Loucy (cell line): ENCODE measurements at regions not wholly inside any gene's neighbourhood (a gene's known extent, or its start where the extent isn't known, plus 50 kb on each side); places are given as distances from the start of the nearest gene placed in this dataset.

Source experiments
- H2AFZ ChIP-seq: fragments of 200-600 bp; sonication (generic); 2 replicates; pipeline ENCODE4 v1.6.0; 2016; ENCODE audit warnings: antibody characterized with exemption, mild to moderate bottlenecking, low read length, moderate library complexity
- H3F3A ChIP-seq: fragments of 200-600 bp; 2 replicates; pipeline ENCODE4 v1.6.0; 2016; ENCODE audit warnings: antibody characterized with exemption, low read depth, mild to moderate bottlenecking
- H3K27me3 ChIP-seq: fragments of 200-600 bp; sonication (generic); 2 replicates; pipeline ENCODE4 v1.6.1; 2014; ENCODE audit warnings: low read length, mild to moderate bottlenecking; ENCODE audit not compliant: insufficient read depth, poor library complexity, severe bottlenecking
- H3K36me3 ChIP-seq: fragments of 200-600 bp; sonication (generic); 2 replicates; pipeline ENCODE4 v1.6.1; 2016; ENCODE audit warnings: low read length; ENCODE audit not compliant: insufficient read depth
- H3K4me1 ChIP-seq: fragments of 200-600 bp; sonication (generic); 2 replicates; pipeline ENCODE4 v1.5.1; 2014; ENCODE audit warnings: low read length, mild to moderate bottlenecking; ENCODE audit not compliant: insufficient read depth, poor library complexity, severe bottlenecking
- H3K4me2 ChIP-seq: fragments of 200-600 bp; sonication (generic); 2 replicates; pipeline ENCODE4 v1.6.0; 2014; ENCODE audit warnings: antibody characterized with exemption, low read length, low read depth, mild to moderate bottlenecking; ENCODE audit not compliant: poor library complexity, severe bottlenecking
- H3K4me3 ChIP-seq: fragments of 200-600 bp; sonication (generic); 2 replicates; pipeline ENCODE4 v1.5.1; 2014; ENCODE audit warnings: low read length, mild to moderate bottlenecking, mixed read lengths; ENCODE audit not compliant: poor library complexity, severe bottlenecking
- H3K79me2 ChIP-seq: fragments of 200-600 bp; sonication (generic); 2 replicates; pipeline ENCODE4 v1.6.1; 2014; ENCODE audit warnings: low read length; ENCODE audit not compliant: insufficient read depth
- H3K9ac ChIP-seq: fragments of 200-600 bp; sonication (generic); 2 replicates; pipeline ENCODE4 v1.6.0; 2014; ENCODE audit warnings: mild to moderate bottlenecking, low read depth, low read length, moderate library complexity; ENCODE audit not compliant: poor library complexity, severe bottlenecking
- H3K9me2 ChIP-seq: fragments of 200-600 bp; sonication (generic); replicated peaks from 2 replicates; pipeline ENCODE4 v1.6.1; 2016; ENCODE audit warnings: low read depth, low read length, mixed read lengths
- H3K9me3 ChIP-seq: fragments of 200-600 bp; sonication (generic); 2 replicates; pipeline ENCODE4 v1.6.1; 2014; ENCODE audit warnings: mild to moderate bottlenecking, antibody characterized with exemption, low read length, low read depth; ENCODE audit not compliant: insufficient read depth
- H4K20me1 ChIP-seq: fragments of 200-600 bp; sonication (generic); 2 replicates; pipeline ENCODE4 v1.6.0; 2014; ENCODE audit warnings: antibody characterized with exemption, low read length, mild to moderate bottlenecking; ENCODE audit not compliant: insufficient read depth, poor library complexity, severe bottlenecking
- EZH2phosphoT487 ChIP-seq: fragments of 200-600 bp; IDR thresholded peaks from 2 replicates; pipeline ENCODE4 v1.6.1; 2018; ENCODE audit warnings: antibody characterized with exemption, mild to moderate bottlenecking, moderate library complexity, borderline replicate concordance
- TF ChIP-seq, protein P1 (sequence below): fragments of 200-600 bp; sonication (generic); conservative IDR thresholded peaks from 2 replicates; pipeline ENCODE4 v1.5.1; 2014; ENCODE audit warnings: mild to moderate bottlenecking, antibody characterized with exemption, low read length

GRCh38 chr5:171663311-171664085 is 122.1 kb upstream of the SMIM23 start:
- Histone ChIP-seq H3K9ac (no peak overlapping the region), H3K36me3 (no peaks in the 10 kb centered on the region), H3F3A (no peaks in the 10 kb centered on the region), H3K4me1 (peaks cover 9% of the 10 kb centered on the region), H3K27me3 (no peaks in the 10 kb centered on the region), H3K4me2 (no peak overlapping the region), H3K4me3 (no peak overlapping the region), H3K79me2 (no peaks in the 10 kb centered on the region), H2AFZ (no peak overlapping the region), H3K9me3 (no peaks in the 10 kb centered on the region), H3K9me2 (no peaks in the 10 kb centered on the region), H4K20me1 (no peaks in the 10 kb centered on the region)
- TF ChIP-seq, protein P1, sequence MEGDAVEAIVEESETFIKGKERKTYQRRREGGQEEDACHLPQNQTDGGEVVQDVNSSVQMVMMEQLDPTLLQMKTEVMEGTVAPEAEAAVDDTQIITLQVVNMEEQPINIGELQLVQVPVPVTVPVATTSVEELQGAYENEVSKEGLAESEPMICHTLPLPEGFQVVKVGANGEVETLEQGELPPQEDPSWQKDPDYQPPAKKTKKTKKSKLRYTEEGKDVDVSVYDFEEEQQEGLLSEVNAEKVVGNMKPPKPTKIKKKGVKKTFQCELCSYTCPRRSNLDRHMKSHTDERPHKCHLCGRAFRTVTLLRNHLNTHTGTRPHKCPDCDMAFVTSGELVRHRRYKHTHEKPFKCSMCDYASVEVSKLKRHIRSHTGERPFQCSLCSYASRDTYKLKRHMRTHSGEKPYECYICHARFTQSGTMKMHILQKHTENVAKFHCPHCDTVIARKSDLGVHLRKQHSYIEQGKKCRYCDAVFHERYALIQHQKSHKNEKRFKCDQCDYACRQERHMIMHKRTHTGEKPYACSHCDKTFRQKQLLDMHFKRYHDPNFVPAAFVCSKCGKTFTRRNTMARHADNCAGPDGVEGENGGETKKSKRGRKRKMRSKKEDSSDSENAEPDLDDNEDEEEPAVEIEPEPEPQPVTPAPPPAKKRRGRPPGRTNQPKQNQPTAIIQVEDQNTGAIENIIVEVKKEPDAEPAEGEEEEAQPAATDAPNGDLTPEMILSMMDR = no peak
- no peak for TF ChIP-seq EZH2phosphoT487

- no peaks in the 10 kb centered on the region for H3K9me2 ChIP-seq
- H3K27me3 ChIP-seq = no peaks in the 10 kb centered on the region
- no peaks in the 10 kb centered on the region for H3K36me3 ChIP-seq
- no peaks in the 10 kb centered on the region for H4K20me1 ChIP-seq
- no peak overlapping the region for H3K4me3 ChIP-seq
- H3K79me2 ChIP-seq = no peaks in the 10 kb centered on the region
- peaks cover 9% of the 10 kb centered on the region for H3K4me1 ChIP-seq
- no peak overlapping the region for H3K4me2 ChIP-seq
- no peaks in the 10 kb centered on the region for H3K9me3 ChIP-seq
- no peak for TF ChIP-seq EZH2phosphoT487
- TF ChIP-seq, protein P1 = no peak
- no peaks in the 10 kb centered on the region for H3F3A ChIP-seq
- H2AFZ ChIP-seq = no peak overlapping the region
- no peak overlapping the region for H3K9ac ChIP-seq
Observed at GRCh38 chr5:171664489-171664888, 121.1 kb upstream of the SMIM23 start.

GRCh38 chr5:171666815-171667214 is 118.8 kb upstream of the SMIM23 start:
- Histone ChIP-seq H4K20me1 (no peaks in the 10 kb centered on the region), H2AFZ (no peak overlapping the region), H3K4me3 (no peak overlapping the region), H3K36me3 (no peaks in the 10 kb centered on the region), H3F3A (no peaks in the 10 kb centered on the region), H3K9me3 (no peaks in the 10 kb centered on the region), H3K27me3 (no peaks in the 10 kb centered on the region), H3K79me2 (no peaks in the 10 kb centered on the region), H3K4me2 (no peak overlapping the region), H3K9me2 (no peaks in the 10 kb centered on the region), H3K9ac (no peak overlapping the region), H3K4me1 (no peaks in the 10 kb centered on the region)
- no peak for TF ChIP-seq EZH2phosphoT487
- TF ChIP-seq, protein P1 = no peak
